Type B pancreatic cell (in vitro differentiated cells): ENCODE measurements at regions not wholly inside any gene's neighbourhood (a gene's known extent, or its start where the extent isn't known, plus 50 kb on each side); places are given as distances from the start of the nearest gene placed in this dataset.
"Not testable (repeated sequence)": the region's sequence is repeated elsewhere in the genome, so short reads cannot be mapped to it uniquely, and the experiment has no call there.

Source experiments
- DNase-seq: peaks from one replicate; pipeline ENCODE4 v3.0.0; 2021; ENCODE audit warnings: mixed read lengths; ENCODE audit not compliant: unreplicated experiment; ENCODE audit errors: extremely low spot score
- H3K27ac Mint-ChIP-seq: 2 replicates; pipeline ENCODE4 v1.8.0; 2021; ENCODE audit warnings: mild to moderate bottlenecking, mixed read lengths
- H3K27me3 Mint-ChIP-seq: 2 replicates; pipeline ENCODE4 v1.8.0; 2021; ENCODE audit warnings: mixed read lengths
- H3K36me3 Mint-ChIP-seq: 2 replicates; pipeline ENCODE4 v1.8.0; 2021; ENCODE audit warnings: mixed read lengths
- H3K4me1 Mint-ChIP-seq: one replicate; pipeline ENCODE4 v1.8.0; 2021; ENCODE audit warnings: mixed read lengths; ENCODE audit not compliant: unreplicated experiment
- H3K4me3 Mint-ChIP-seq: 2 replicates; pipeline ENCODE4 v1.8.0; 2021; ENCODE audit warnings: mild to moderate bottlenecking, mixed read lengths
- H3K9me3 Mint-ChIP-seq: 2 replicates; pipeline ENCODE4 v1.8.0; 2021; ENCODE audit warnings: mixed read lengths

GRCh38 chr9:41783070-41783810 lies 346.0 kb downstream of the CNTNAP3B start:
- H3K4me1 Mint-ChIP-seq, H3K27me3 Mint-ChIP-seq, H3K27ac Mint-ChIP-seq, DNase-seq, H3K4me3 Mint-ChIP-seq, H3K9me3 Mint-ChIP-seq, H3K36me3 Mint-ChIP-seq: not testable (repeated sequence)

- H3K4me3 Mint-ChIP-seq, H3K27ac Mint-ChIP-seq, H3K9me3 Mint-ChIP-seq, DNase-seq, H3K4me1 Mint-ChIP-seq, H3K36me3 Mint-ChIP-seq, H3K27me3 Mint-ChIP-seq: not testable (repeated sequence)
Measured at GRCh38 chr9:41781899-41782298, 347.3 kb downstream of the CNTNAP3B start.

- H3K9me3 Mint-ChIP-seq, H3K27ac Mint-ChIP-seq, H3K4me3 Mint-ChIP-seq, DNase-seq, H3K27me3 Mint-ChIP-seq, H3K36me3 Mint-ChIP-seq, H3K4me1 Mint-ChIP-seq: not testable (repeated sequence)
Measured at GRCh38 chr9:41779897-41780406, 349.3 kb downstream of the CNTNAP3B start.

- H3K4me3 Mint-ChIP-seq, H3K4me1 Mint-ChIP-seq, DNase-seq, H3K9me3 Mint-ChIP-seq, H3K27me3 Mint-ChIP-seq, H3K36me3 Mint-ChIP-seq, H3K27ac Mint-ChIP-seq: not testable (repeated sequence)
Measured at GRCh38 chr9:41779192-41779591, 350.0 kb downstream of the CNTNAP3B start.

GRCh38 chr9:41778535-41779071 lies 350.6 kb downstream of the CNTNAP3B start:
- not testable (repeated sequence) for H3K27me3 Mint-ChIP-seq, H3K4me1 Mint-ChIP-seq, H3K9me3 Mint-ChIP-seq, H3K36me3 Mint-ChIP-seq, H3K27ac Mint-ChIP-seq, H3K4me3 Mint-ChIP-seq, DNase-seq

GRCh38 chr9:41777536-41777935 lies 351.7 kb downstream of the CNTNAP3B start:
- H3K4me1 Mint-ChIP-seq, H3K27me3 Mint-ChIP-seq, DNase-seq: not testable (repeated sequence)

GRCh38 chr9:41772541-41772940 lies 356.7 kb downstream of the CNTNAP3B start:
- not testable (repeated sequence) for H3K4me3 Mint-ChIP-seq, H3K27me3 Mint-ChIP-seq, H3K27ac Mint-ChIP-seq, DNase-seq, H3K4me1 Mint-ChIP-seq, H3K9me3 Mint-ChIP-seq, H3K36me3 Mint-ChIP-seq

More at GRCh38 chr9:41777536-41777935, 351.7 kb downstream of the CNTNAP3B start:
- H3K27ac Mint-ChIP-seq, H3K9me3 Mint-ChIP-seq, H3K36me3 Mint-ChIP-seq, H3K4me3 Mint-ChIP-seq: not testable (repeated sequence)

GRCh38 chr9:41771693-41772092 lies 357.5 kb downstream of the CNTNAP3B start:
- H3K9me3 Mint-ChIP-seq, H3K4me1 Mint-ChIP-seq, H3K27ac Mint-ChIP-seq, H3K4me3 Mint-ChIP-seq, H3K36me3 Mint-ChIP-seq, H3K27me3 Mint-ChIP-seq, DNase-seq: not testable (repeated sequence)

- not testable (repeated sequence) for H3K4me3 Mint-ChIP-seq, H3K36me3 Mint-ChIP-seq, H3K9me3 Mint-ChIP-seq, H3K27ac Mint-ChIP-seq, DNase-seq, H3K27me3 Mint-ChIP-seq, H3K4me1 Mint-ChIP-seq
Measured at GRCh38 chr9:41754822-41755221, 374.4 kb downstream of the CNTNAP3B start.

- not testable (repeated sequence) for H3K36me3 Mint-ChIP-seq, H3K27me3 Mint-ChIP-seq
Measured at GRCh38 chr9:41754403-41754802, 374.8 kb downstream of the CNTNAP3B start.

GRCh38 chr9:41741897-41742296 lies 387.3 kb downstream of the CNTNAP3B start:
- H3K36me3 Mint-ChIP-seq, H3K4me1 Mint-ChIP-seq, H3K27me3 Mint-ChIP-seq, DNase-seq, H3K27ac Mint-ChIP-seq, H3K9me3 Mint-ChIP-seq, H3K4me3 Mint-ChIP-seq: not testable (repeated sequence)

More at GRCh38 chr9:41754403-41754802, 374.8 kb downstream of the CNTNAP3B start:
- DNase-seq, H3K4me3 Mint-ChIP-seq, H3K9me3 Mint-ChIP-seq, H3K27ac Mint-ChIP-seq, H3K4me1 Mint-ChIP-seq: not testable (repeated sequence)

- H3K27ac Mint-ChIP-seq: not testable (repeated sequence)
Measured at GRCh38 chr9:41741173-41741572, 388.1 kb downstream of the CNTNAP3B start.

GRCh38 chr9:41738681-41739080 lies 390.5 kb downstream of the CNTNAP3B start:
- not testable (repeated sequence) for DNase-seq, H3K9me3 Mint-ChIP-seq, H3K27me3 Mint-ChIP-seq, H3K36me3 Mint-ChIP-seq, H3K4me3 Mint-ChIP-seq, H3K4me1 Mint-ChIP-seq, H3K27ac Mint-ChIP-seq

More at GRCh38 chr9:41741173-41741572, 388.1 kb downstream of the CNTNAP3B start:
- H3K27me3 Mint-ChIP-seq, H3K4me1 Mint-ChIP-seq, H3K9me3 Mint-ChIP-seq, H3K36me3 Mint-ChIP-seq, H3K4me3 Mint-ChIP-seq, DNase-seq: not testable (repeated sequence)

- not testable (repeated sequence) for DNase-seq, H3K4me3 Mint-ChIP-seq, H3K27me3 Mint-ChIP-seq, H3K27ac Mint-ChIP-seq, H3K4me1 Mint-ChIP-seq, H3K36me3 Mint-ChIP-seq, H3K9me3 Mint-ChIP-seq
Measured at GRCh38 chr9:41699190-41699589, 430.0 kb downstream of the CNTNAP3B start.
